OCI-LY3 (cell line): ENCODE measurements at regions not wholly inside any gene's neighbourhood (a gene's known extent, or its start where the extent isn't known, plus 50 kb on each side); places are given as distances from the start of the nearest gene placed in this dataset.

Experiments
- H2AFZ ChIP-seq: fragments of 200-600, 300-600 bp; shearing (Covaris generic); 2 replicates; pipeline ENCODE4 v1.6.0; 2014; ENCODE audit warnings: antibody characterized with exemption, low read depth, low read length
- H3K27ac ChIP-seq: fragments of 200-600, 300-600 bp; sonication (generic); 2 replicates; pipeline ENCODE4 v1.5.1; 2014; ENCODE audit warnings: mild to moderate bottlenecking, low read length, moderate library complexity, mixed read lengths
- H3K27me3 ChIP-seq: fragments of 200-600, 300-600 bp; sonication (generic); 2 replicates; pipeline ENCODE4 v1.6.1; 2014; ENCODE audit warnings: low read depth, low read length, mixed read lengths
- H3K36me3 ChIP-seq: fragments of 200-600, 300-600 bp; sonication (generic); replicated peaks from 2 replicates; pipeline ENCODE3; 2014; ENCODE audit warnings: low read depth, low read length, mixed read lengths
- H3K4me1 ChIP-seq: fragments of 300-600, 200-600 bp; sonication (generic); 2 replicates; pipeline ENCODE4 v1.6.1; 2014; ENCODE audit warnings: low read length, mixed read lengths
- H3K4me2 ChIP-seq: fragments of 200-600, 300-600 bp; sonication (generic); 2 replicates; pipeline ENCODE4 v1.6.1; 2014; ENCODE audit warnings: low read length, mixed read lengths
- H3K4me3 ChIP-seq: fragments of 300-600, 200-600 bp; sonication (generic); 2 replicates; pipeline ENCODE4 v1.5.1; 2014; ENCODE audit warnings: antibody characterized with exemption, mild to moderate bottlenecking, low read length, moderate library complexity
- H3K79me2 ChIP-seq: fragments of 300-600, 200-600 bp; shearing (Covaris generic); 2 replicates; pipeline ENCODE4 v1.6.1; 2014; ENCODE audit warnings: mild to moderate bottlenecking, low read length, mixed read lengths
- H3K9ac ChIP-seq: fragments of 300-600, 200-600 bp; shearing (Covaris generic); 2 replicates; pipeline ENCODE4 v1.6.0; 2014; ENCODE audit warnings: mild to moderate bottlenecking, low read length, moderate library complexity
- H3K9me3 ChIP-seq: fragments of 200-600, 300-600 bp; shearing (Covaris generic); 2 replicates; pipeline ENCODE4 v1.6.1; 2014; ENCODE audit warnings: low read length, mixed read lengths; ENCODE audit not compliant: insufficient read depth
- H4K20me1 ChIP-seq: fragments of 200-600, 300-600 bp; sonication (generic); 2 replicates; pipeline ENCODE4 v1.6.1; 2016; ENCODE audit warnings: low read length, mixed read lengths; ENCODE audit not compliant: insufficient read depth
- EZH2phosphoT487 ChIP-seq: fragments of 200-600 bp; shearing (Covaris generic); IDR thresholded peaks from 2 replicates; pipeline ENCODE4 v1.6.1; 2018; ENCODE audit warnings: antibody characterized with exemption, mixed run types, low read depth
- TF ChIP-seq, protein P1 (sequence below): fragments of 200-600, 300-600 bp; sonication (generic); IDR thresholded peaks from 2 replicates; pipeline ENCODE4 v1.5.1; 2014; ENCODE audit warnings: antibody characterized with exemption, low read length, low read depth

DNA sequence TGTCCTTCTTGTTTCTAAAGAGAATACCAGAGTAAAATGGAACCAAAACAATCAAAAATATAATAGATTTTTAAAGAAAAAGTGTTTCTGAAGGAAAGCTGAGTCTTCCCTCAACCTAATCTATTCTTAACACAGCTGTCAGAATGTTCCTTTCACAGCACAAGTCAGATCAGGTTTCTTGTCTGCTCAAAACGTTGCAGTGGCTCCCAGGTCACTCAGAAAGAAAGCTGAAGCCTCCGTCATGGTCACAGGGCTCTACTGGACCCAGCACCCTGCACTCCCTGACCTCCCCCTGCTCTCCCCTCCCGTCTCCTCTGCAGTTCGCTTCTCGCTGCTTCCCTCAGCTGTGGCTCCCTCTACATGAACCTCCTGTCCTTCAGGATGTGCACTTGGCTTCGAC lies 90.7 kb upstream of the PTPRM start:
- Histone ChIP-seq H4K20me1 (no peaks in the 10 kb centered on the region), H3K4me3 (no peak overlapping the region), H3K4me2 (no peak overlapping the region), H3K9ac (no peak overlapping the region), H3K36me3 (no peaks in the 10 kb centered on the region), H3K4me1 (no peaks in the 10 kb centered on the region), H3K27me3 (no peaks in the 10 kb centered on the region), H3K9me3 (no peaks in the 10 kb centered on the region), H3K27ac (no peak overlapping the region), H2AFZ (no peak overlapping the region), H3K79me2 (no peaks in the 10 kb centered on the region)
- TF ChIP-seq, protein P1, sequence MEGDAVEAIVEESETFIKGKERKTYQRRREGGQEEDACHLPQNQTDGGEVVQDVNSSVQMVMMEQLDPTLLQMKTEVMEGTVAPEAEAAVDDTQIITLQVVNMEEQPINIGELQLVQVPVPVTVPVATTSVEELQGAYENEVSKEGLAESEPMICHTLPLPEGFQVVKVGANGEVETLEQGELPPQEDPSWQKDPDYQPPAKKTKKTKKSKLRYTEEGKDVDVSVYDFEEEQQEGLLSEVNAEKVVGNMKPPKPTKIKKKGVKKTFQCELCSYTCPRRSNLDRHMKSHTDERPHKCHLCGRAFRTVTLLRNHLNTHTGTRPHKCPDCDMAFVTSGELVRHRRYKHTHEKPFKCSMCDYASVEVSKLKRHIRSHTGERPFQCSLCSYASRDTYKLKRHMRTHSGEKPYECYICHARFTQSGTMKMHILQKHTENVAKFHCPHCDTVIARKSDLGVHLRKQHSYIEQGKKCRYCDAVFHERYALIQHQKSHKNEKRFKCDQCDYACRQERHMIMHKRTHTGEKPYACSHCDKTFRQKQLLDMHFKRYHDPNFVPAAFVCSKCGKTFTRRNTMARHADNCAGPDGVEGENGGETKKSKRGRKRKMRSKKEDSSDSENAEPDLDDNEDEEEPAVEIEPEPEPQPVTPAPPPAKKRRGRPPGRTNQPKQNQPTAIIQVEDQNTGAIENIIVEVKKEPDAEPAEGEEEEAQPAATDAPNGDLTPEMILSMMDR = no peak
- TF ChIP-seq EZH2phosphoT487 = no peak

DNA sequence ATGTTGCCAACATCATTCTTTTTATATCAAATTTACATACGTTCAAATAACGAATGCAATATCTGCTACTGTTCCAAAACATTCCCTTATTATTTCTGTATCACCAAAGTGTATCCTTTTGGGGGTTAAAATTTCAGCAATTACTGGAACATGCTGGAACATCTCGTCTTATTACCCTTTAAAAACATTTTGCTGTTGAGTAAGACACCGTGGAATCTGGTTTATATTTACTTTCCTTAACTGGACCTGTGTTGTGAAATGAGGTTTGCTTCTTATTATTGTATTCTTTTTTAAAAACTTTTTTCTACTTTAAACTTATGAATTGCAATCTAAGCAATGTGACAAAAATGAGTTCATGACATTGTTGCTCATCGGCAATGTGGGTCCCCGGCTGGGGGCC lies 87.4 kb upstream of the PTPRM start:
- no peaks in the 10 kb centered on the region for H3K79me2 ChIP-seq
- H3K4me1 ChIP-seq = no peaks in the 10 kb centered on the region
- no peaks in the 10 kb centered on the region for H3K9me3 ChIP-seq
- TF ChIP-seq, protein P1 = no peak
- no peak for TF ChIP-seq EZH2phosphoT487
- H3K4me2 ChIP-seq = no peak overlapping the region
- no peak overlapping the region for H3K9ac ChIP-seq
- no peak overlapping the region for H3K4me3 ChIP-seq
- no peak overlapping the region for H2AFZ ChIP-seq
- no peaks in the 10 kb centered on the region for H3K36me3 ChIP-seq
- H3K27me3 ChIP-seq = no peaks in the 10 kb centered on the region
- H4K20me1 ChIP-seq = no peaks in the 10 kb centered on the region
- H3K27ac ChIP-seq = no peak overlapping the region

DNA sequence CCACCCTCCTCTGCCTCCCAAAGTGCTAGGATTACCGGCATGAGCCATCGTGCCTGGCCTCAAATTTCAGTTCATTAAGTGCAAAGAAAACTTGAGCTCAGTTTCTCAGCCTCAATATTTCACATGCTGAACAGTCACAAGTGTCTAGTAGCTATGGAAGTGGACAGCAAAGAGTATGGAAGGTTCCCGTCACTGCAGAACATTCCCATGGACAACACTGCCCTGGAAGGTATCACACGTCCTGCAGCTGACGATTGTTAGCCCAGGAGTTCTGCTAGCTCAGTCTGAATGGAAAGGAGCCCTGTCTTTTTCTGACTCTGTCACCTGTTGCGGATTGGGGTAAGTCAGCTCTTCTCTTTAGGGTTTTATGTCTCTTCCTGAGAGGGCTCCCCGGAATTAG lies 86.2 kb upstream of the PTPRM start:
- no peaks in the 10 kb centered on the region for H3K9me3 ChIP-seq
- no peaks in the 10 kb centered on the region for H4K20me1 ChIP-seq
- H3K27me3 ChIP-seq = no peaks in the 10 kb centered on the region
- no peak overlapping the region for H3K4me2 ChIP-seq
- H3K27ac ChIP-seq = no peak overlapping the region
- no peaks in the 10 kb centered on the region for H3K36me3 ChIP-seq
- no peak overlapping the region for H2AFZ ChIP-seq
- TF ChIP-seq, protein P1 = no peak
- no peak for TF ChIP-seq EZH2phosphoT487
- no peak overlapping the region for H3K9ac ChIP-seq
- no peaks in the 10 kb centered on the region for H3K79me2 ChIP-seq
- no peak overlapping the region for H3K4me3 ChIP-seq
- no peaks in the 10 kb centered on the region for H3K4me1 ChIP-seq

DNA sequence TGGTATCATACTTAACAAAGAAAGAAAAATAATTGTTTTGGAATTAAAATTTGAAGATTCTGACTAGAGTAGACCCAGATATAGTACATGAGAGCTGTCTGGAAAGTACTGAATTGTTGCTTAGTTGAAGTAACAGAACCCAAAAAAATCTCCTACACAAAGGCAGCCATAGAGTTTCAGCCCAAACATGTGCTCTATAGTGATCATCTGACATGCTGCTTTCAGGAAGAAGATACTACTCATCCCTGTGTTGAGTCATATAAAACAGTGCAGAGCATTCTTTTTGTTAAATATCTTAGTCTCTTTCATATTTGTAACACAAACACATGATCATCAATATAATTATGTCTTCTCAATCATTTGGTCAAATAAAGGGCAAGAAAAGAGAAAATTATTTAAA lies 84.8 kb upstream of the PTPRM start:
- H3K36me3 ChIP-seq = no peaks in the 10 kb centered on the region
- no peaks in the 10 kb centered on the region for H3K4me1 ChIP-seq
- no peak overlapping the region for H3K4me2 ChIP-seq
- no peaks in the 10 kb centered on the region for H3K9me3 ChIP-seq
- H3K79me2 ChIP-seq = no peaks in the 10 kb centered on the region
- no peak overlapping the region for H2AFZ ChIP-seq
- no peaks in the 10 kb centered on the region for H4K20me1 ChIP-seq
- no peak overlapping the region for H3K9ac ChIP-seq
- H3K4me3 ChIP-seq = no peak overlapping the region
- no peaks in the 10 kb centered on the region for H3K27me3 ChIP-seq
- H3K27ac ChIP-seq = no peak overlapping the region
- no peak for TF ChIP-seq EZH2phosphoT487
- TF ChIP-seq, protein P1 = no peak
